Posterior vena cava (tissue), 2 donors: ENCODE measurements at regions not wholly inside any gene's neighbourhood (a gene's known extent, or its start where the extent isn't known, plus 50 kb on each side); places are given as distances from the start of the nearest gene placed in this dataset.

Experiments
- DNase-seq: peaks from one replicate; pipeline ENCODE4 v3.0.0-alpha.2; 2020; ENCODE audit warnings: low spot score
- intact Hi-C, 2 donors: fragments of 100-400 bp; cut with DNase I; formaldehyde crosslinking; loops; one replicate each; pipeline versions ENCODE4 v1.14.1 to v1.14.2; 2022 to 2023
- donor health status: DM: yes; HTN: yes; CAD: no.
- donor health status: DM: yes; HTN: yes; CAD: no.

DNA sequence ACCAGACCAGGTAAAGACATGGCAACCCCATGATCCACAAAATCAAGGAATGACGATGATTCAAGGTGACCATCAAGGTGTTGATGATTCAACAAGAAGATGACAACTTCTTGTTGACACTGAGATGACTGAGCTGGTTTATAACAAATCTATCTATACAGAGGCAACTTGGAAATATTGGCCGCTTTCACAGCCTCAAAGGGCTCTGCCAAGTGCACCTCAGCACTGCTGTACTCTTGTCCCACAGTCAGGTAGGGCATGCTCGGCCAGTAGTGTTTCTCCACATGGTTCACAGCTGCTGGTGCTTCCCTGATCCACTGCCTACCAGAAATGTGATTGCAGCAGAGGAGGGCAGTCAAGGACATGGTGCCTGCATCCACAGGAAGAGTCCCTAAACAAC lies 125.2 kb upstream of the SYT6 start:
- intact Hi-C loops = no loop called here
- no peak for DNase-seq

DNA sequence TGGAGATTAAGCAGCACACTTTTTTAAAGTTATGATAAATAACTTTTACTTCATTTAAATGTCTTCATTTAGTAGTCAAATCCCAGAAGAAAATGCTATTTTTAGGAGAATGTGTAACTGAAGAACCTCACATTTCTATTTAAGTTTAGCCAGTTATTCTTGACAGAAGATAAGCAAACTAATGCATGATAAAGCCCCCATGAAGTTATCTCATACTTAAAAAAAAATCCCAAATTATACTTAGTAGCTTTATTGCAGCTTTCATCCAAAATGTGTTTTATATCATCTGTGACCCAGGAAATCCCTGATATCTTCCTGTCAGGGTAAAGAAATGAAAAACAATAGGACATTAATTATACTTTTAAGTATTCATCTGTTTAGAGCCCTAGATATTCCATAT lies 124.8 kb upstream of the SYT6 start:
- intact Hi-C loops = no loop called here

DNA sequence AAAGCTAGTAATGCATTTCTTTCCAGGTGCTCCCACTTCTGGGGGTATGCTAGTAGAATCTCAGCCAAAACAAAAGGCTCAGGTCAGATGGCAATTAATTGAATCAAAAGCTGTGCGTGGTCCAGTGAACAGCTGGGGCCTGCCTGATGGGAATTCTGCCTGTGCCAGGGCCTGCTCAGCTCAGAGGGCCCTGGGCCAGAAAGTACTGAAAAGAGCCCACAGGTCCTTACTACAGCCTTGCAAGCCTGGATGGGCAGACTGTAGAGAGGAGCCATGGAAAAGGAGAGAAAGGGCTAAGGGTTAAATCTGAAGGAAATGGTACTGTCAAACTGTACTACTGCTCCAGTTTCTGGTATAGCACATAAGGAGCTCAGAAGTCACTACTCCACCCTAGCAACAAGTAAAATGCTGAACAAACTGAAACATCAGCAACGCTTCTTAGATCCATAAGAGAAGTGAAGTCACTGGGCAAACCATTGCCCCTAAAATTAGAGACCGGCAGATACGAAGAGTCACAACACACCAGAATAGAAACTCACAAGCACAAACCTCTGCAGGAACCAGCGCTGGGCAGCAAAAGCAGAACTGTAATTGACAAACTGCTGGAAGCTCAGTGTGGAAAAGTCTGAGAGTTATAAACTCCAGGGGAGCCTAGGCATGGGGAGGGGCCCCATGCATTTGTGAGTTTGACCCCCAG lies 121.1 kb upstream of the SYT6 start:
- intact Hi-C loops = no loop called here
- no peak for DNase-seq

More for the DNA sequence above, 124.8 kb upstream of the SYT6 start:
- DNase-seq = no peak

DNA sequence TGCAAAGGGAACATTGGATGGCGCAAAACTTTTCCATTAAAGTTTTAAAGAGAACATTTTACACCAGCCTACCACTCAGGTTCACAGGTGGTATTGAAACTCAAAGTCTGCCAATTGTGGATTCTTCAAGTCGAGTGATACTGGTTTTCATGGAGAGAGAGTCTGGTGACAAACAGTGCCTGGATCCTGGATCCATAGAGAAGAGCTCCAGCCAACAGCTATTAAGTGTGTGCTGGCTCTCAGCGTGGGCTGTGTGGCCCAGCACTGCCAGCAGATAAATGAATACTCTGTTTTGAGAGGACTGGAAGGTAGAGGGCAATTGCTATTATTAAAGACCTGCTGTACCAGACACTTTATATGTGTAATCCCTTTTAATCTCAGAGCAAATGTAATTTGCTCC lies 118.9 kb upstream of the SYT6 start:
- no peak for DNase-seq
- intact Hi-C loops = no loop called here

DNA sequence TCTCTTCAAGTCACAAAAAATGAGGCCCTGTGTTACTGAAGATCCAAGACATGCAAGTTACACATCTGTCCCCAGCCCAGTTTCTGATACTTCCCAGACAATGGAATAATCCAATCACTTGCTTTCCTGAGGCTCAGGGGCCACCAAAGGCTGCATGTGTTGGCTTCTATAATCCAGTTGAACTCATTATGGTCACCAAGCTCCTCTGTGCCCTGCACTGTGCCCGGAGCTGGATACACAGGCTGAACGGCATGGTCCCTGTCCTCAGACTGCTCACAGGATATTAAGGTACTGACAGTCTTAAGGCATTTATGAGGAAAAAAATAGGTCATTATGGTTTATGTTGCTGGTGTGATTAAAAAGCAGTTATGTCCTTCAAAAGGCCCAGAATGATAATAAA lies 117.0 kb upstream of the SYT6 start:
- DNase-seq = no peak

DNA sequence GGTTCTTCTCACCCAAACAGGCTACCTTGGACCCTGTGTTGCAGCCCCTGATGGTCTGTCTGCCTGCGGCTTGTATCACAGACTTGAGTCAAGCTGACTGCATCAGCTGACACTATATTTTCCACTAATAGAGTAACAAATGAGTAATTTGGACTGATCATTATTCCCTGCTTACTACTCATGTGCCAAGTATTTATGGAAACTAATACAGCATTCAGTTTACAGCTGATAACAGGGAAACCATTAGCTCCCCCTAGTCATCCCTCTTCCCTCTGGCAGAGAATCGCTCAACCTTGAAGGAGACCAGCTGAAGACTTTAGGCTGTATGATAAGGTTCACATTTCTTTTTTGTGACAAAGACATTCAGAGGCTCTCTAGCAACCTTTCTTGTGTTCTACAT lies 116.6 kb upstream of the SYT6 start:
- intact Hi-C loops = no loop called here
- no peak for DNase-seq

More for the DNA sequence above, 117.0 kb upstream of the SYT6 start:
- intact Hi-C loops = no loop called here

DNA sequence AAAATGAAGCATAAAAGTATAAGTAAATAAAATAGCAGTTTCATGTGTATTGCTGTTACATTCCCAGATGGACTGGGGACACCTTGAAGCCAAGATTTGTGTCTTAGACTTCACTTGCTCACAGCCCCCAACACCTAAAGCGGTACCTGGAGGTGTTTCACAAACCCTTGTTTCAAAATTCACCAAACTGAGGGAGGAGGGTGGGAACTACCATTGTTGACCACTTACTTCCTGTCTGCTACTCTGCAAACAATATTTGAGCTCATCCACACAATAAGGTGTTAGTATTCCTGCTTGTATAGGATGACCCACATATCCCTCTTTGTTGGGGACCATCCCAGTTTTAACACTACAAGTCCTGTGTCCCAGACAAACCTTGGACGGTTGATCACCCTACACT lies 115.9 kb upstream of the SYT6 start:
- no peak for DNase-seq
- intact Hi-C loops = no loop called here

DNA sequence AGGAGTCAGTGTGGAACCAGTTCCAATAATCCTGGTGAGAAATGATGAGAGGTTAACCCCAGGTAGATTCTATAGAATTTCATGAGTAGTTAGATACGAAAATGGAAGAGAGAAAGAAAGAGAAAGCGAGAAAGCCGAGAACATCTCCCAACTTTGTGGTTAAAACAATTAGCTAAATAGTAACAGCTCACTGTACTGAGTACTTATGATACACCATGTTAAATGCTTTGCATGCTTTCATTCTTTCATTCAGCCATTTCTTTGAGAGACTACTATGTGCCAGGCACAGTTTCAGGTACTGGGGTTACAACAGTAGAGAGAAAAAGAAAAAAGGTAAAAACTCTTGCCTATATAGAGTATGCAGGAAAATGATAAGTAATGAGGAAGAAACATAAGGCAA lies 109.7 kb upstream of the SYT6 start:
- intact Hi-C loops = no loop called here
- no peak for DNase-seq

DNA sequence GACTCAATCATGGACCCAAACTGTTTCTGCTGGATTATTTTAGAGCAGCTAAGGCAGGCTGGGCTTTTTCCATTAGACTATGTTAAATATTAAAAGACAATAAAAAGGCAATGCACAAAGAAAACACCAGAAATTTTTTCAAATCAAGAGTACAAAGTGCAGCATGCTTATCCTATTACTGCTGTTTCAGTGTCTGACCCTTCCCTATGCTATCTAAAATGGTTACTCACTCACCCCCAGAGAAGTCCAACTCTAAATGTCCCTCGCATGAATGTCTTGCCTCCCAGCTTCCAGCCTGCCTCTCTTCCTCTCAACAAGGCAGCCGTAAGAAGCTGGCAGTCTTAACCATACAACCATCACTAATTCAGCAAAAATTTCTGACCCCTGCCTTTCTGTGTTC lies 108.7 kb upstream of the SYT6 start:
- intact Hi-C loops = no loop called here

DNA sequence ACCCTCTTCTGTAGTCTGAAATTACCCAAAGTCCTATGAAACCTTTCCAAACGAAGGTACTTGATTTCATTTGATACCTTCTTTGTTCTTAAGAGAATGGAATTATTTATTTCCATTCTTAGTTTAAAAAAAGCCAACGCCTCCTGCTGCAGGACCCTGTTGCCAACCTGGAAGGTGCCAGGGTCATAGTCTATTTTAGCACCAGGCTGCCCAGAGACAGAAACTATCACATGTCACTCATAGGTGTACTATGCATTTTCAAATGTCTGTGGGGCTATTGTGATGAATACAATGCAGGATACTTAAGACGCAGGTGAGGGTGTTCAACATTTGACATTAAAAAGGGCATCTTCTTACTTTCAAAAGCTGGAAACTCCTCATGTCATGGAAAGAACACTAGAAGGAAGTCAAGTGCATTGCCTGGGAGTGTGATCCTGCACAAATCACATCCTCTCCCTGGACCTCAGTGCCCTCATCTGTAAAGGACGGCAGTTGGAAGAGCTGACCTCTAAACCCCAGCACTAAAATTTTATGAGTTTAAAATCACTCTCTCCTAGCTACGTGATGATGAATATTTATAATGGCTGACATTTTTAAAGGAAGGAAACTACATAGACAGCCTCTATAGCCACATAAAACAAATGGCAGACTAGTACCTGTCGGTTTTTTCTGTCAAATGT lies 107.3 kb upstream of the SYT6 start:
- intact Hi-C loops = no loop called here

More for the DNA sequence above, 108.7 kb upstream of the SYT6 start:
- no peak for DNase-seq

DNA sequence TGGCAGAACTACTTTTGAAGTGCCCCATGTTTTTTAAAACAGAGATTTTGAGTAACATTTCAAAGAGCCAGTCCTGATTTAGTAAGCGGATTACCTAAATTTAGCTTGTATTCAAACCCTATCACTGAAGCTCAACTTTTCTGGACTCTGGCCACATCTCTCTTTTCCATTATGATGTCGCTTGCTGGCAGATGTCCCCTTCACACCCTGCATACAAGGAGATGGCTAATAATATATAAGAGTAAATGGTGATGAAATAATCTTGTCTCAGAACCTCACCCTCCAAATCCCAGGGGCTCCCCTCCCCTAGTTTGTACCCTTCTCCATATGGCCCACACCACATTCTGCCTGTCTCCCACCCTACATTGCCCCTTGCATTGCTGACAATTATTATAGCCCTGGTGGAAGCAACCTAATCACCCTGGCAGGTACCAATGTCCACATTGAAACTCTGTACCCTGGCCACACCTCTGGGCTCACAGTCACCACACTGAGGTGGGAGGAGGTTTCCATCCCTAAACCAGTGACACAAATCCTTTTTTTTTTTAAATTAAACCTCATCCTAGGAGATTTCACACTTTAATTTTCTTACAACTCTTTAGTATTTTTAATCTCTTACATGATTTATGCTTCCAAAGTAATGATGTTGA lies 106.0 kb upstream of the SYT6 start:
- intact Hi-C loops = no loop called here

More for the DNA sequence above, 107.3 kb upstream of the SYT6 start:
- no peak for DNase-seq

DNA sequence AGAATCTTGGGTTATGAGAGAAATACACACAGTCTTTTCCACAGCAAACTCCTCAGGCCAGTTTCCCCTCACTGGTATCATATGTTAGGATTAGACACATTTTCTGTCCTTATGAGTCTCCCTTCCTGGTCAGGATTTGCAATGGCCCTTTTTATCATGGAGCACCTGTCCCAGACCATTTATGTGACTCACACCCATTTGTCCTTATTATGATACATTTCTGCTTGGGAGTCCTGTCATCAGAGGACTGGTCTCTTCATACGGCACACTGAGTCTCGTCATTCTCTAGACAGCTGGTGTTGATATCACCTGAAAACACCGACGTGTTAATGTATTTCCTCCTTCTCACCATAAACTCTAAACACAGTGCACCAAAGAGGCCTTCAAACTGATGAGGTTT lies 105.0 kb upstream of the SYT6 start:
- intact Hi-C loops = no loop called here
- no peak for DNase-seq

More for the DNA sequence above, 106.0 kb upstream of the SYT6 start:
- DNase-seq = no peak

DNA sequence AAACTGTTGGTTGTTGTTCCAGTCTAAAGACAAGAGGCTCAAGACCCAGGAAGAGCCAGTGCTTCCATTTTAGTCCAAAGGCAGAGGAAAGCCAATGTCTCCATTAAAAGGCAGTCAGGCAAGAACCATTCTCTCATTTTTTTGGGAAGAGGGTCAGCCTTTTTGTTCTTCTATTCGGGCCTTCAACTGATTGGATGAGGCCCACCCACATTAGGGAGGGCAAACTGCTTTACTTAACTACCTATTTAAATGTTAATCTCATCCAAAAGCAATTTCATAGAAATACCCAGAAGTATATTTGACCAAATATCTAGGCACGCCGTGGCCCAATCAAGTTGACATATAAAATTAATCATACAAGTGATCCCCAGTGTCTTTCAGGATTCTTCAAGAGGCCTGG lies 104.4 kb upstream of the SYT6 start:
- intact Hi-C loops = no loop called here

DNA sequence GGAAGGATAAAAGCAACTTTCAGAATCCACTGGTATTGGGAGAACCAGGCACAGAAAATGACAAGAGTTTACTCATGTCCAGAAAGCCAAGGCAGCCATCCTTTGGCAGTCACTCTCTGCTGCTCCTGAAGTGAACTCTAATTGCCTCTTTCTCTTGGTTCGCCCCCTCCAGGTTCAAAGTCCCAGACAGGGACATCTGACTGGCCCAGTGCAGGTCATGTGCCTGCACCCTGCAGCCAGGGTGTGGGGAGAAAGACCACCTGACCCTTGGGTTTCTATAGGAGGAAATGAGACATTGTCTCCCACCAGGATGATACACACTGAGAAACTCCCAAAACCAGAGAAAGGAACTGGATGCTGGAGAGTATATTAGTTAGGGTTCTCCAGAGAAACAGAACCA lies 103.9 kb upstream of the SYT6 start:
- DNase-seq = no peak
- intact Hi-C loops = no loop called here

More for the DNA sequence above, 104.4 kb upstream of the SYT6 start:
- no peak for DNase-seq

DNA sequence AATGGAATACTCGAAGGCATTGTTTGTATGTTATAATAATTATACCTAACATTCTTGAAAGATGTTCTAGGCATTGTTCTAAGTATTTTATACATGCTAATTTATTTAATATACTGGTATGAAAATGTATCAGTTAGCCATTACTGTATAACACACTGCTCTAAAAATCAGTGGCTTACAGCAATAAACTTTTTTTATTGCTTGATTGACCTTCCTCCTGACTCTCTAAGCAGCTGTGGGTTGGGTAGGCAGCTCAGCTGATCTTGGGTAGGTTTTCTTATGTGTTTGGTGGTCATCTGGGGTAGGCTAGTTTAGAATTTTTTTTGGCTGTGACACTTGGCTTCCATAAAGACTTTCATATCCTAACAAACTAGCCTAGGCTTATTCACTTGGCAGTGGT lies 100.2 kb upstream of the SYT6 start:
- DNase-seq = no peak
- intact Hi-C loops = no loop called here

DNA sequence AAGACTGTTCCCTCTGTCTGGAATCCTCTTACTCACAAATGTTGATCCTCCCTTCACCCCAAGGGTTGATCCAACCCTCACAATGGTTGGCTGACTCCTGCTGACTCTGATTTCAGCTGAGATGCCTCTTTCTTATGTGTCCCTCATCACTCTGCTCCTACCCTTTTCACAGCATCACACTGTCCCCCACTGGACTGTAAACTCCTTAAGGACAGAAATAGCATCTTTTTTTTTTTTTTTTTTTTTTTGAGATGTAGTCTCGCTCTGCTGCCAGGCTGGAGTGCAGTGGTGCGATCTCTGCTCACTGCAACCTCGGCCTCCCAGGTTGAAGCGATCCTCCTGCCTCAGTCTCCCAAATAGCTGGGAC lies 97.9 kb upstream of the SYT6 start:
- no peak for DNase-seq
- intact Hi-C loops = no loop called here

DNA sequence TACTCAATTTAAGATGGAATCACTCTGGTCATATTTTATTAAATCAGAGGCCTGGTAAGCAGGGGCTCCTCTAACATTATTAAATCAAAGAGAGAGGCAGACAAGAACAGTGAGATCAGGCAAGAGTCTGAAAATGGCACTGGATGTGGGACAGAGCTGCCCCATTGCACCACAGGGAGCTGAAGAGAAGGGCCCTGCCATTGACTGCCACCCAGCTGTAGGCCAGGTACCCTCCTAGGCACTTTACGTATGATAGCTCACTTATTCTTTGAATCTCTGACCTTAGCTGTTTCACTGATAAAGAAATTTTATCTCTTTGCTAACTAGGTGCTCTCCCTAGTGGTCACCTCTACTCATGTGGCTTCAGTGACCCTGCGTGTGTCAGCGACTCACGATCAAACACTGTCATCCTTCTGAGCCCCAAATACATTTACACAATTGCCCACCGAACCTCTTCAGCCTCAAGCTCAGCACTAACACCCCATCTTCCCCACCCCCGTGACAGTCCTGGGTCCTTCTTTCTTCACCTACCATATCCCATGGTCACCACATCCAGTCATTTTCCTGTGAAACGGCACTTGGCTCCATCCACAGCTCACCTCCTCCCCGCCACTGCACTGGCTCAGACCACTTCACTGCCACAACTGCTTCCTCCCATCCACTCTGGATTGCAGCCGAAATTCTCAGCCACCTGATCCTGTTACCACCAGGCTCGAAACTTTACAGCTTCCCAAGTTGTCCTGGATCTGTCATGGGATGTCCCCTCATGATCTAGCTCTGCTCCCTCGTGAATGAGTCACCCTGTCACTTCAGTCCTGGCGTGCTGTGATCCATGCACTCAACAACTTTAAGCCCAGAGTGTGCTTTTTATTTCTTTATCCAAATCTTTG lies 97.3 kb upstream of the SYT6 start:
- intact Hi-C loops = no loop called here
- DNase-seq = no peak

DNA sequence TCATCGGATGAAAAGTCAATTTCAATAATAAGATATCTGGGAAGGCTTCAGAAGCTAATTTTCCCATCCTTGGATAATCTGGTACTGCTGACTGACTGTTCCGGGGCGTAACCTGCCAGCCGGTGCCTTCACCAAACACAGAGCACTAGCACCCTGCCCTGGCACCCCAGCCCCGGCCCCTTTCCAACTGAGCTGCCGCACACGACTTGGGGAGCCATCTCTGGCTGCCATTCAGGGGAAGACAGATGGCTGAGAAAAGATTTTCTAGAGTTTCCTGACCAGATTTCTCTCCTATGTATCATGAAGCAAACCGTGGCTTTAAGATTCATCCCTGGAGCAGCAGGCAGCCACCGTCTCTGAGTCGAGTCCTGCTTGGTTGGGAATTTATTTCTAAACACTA lies 96.0 kb upstream of the SYT6 start:
- intact Hi-C loops = no loop called here

DNA sequence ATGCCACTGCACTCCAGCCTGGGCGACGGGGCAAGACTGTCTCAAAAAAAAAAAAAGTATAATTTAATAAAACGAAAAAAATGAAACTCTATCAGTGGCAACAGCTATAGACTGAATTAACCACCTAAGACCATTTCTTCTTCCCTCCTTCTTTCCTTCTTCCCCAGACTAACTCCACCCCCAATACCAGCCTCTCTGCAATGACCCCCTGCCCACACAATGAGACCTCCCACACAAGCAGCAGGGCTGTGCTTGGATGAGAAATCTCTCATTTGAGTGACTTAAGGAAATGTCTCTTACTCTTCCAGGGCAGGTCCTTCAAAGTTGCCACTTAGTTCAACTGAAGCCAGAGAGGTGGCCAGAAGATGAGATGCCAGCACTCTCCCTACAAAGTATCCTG lies 94.5 kb upstream of the SYT6 start:
- intact Hi-C loops = no loop called here
- DNase-seq = no peak

More for the DNA sequence above, 96.0 kb upstream of the SYT6 start:
- no peak for DNase-seq
